ENCODE measurements at regions not wholly inside any gene's neighbourhood (a gene's known extent, or its start where the extent isn't known, plus 50 kb on each side); places are given as distances from the start of the nearest gene placed in this dataset.
"Not testable (repeated sequence)": the region's sequence is repeated elsewhere in the genome, so short reads cannot be mapped to it uniquely, and the experiment has no call there.

DNA sequence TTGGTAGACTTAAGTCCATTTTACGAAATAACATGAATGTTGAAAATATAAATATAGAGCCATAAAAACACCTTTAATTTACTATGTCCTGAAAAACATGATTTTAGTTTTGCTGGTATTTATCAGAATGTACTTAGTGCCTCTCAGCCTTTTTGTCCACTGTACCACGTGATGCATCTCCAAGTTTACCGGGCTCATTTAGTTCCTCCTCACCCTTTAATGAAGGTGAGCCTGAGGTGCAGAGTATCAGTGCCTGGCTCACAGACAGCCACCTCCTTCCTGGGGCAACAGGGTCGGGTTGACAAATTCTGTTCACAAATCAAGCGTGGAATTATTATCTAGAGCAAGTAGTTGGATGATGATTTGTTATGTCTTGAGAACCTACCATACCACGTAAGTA, 420.5 kb upstream of the MEIS1 start:
- DNase-seq = no peak

DNA sequence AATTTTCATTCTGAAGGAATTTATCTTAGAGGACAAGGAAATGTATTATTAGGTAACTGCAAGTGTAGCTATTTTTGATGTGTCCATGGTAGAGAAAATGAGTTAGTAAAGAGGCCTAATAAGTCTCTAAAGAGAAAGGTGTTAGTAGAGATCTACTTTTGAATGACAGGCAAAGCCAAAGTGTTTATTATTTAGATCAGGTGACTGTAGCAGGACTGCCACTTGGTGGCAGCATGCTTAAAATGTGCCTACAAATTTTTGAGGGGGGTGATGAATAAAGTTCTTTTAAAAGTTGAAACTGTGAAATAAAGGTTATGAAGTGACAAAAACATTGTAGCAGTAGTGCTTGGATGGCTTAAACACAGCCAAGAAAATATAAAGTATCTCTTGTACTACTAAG, 421.5 kb upstream of the MEIS1 start:
- DNase-seq = peak in 2 of 4 experiments; percentile 9 to 16

DNA sequence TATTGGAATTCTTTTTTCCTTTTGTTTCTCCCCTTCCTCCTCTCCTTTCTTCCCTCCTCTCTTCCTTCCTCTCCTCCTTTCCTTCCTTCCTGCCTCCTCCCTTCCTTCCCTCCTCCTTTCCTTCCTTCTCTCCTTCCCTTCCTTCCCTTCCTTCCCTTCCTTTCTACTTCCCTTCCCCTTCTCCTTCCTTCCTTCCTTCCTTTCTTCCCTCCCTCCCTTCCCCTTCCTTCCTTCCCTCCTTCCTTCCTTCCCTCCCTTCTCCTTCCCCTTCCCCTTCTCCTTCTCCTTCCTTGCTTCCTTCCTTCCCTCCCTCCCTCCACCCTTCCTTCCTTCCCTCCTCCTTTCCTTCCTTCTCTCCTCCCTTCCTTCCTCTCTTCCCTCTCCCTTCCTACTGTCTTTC, 431.0 kb upstream of the MEIS1 start:
- DNase-seq = no peak

DNA sequence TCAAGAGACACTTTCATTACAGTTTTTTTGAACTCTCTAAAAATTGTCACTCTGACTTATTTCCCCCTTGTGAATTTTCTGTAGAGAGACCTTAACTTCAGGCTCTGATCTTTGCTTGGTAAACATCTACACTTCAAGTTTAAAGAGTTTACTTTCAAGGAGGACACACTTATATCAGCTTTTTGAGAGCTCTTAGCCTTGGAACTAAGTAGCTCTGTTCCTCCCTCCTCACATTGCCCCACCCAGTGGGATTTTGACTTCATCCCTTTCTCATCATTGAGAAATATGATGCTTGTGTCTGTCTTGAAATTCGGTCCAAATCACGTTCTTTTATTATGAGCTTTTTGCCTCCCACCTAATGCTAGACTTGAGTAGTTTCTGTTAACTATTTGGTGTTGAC, 433.4 kb upstream of the MEIS1 start:
- no peak for DNase-seq

DNA sequence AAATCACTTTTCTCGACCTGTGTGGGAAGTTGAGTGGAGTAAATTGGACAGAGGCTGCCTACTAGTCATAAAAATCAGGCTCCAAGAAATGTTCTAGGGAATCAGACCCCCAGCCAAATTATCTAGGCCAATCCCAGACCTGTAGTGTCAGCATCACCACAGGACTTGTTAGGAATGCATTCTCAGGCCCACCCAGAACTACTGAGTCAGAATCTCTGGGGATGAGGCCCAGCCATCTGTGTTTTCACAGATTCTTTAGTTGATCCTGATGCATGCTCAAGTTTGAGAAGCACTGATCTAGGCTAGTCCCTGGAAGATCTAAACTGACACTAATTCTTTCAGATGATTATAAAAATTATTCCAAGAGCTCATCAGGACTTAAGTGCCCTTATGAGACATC, 434.0 kb upstream of the MEIS1 start:
- DNase-seq = no peak

DNA sequence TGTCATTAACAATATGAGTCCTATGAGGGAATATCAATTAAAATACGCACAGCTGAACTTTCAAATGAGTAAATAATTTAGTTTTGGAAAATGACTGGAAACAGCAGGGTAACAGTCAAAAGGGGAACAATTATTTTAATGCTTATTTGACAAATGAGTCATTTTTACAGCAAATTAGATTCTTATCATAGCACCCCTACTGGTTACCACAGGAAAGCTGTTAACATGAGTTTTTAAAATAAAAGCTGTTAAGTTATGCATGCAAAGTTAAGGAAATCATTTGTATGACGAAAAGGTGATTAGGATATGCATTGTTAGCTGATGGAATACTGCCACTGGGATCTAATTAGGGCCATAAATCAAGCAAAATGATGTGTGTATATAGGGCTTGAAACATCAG, 435.1 kb upstream of the MEIS1 start:
- peak in 1 of 4 experiments; percentile 2 for DNase-seq

DNA sequence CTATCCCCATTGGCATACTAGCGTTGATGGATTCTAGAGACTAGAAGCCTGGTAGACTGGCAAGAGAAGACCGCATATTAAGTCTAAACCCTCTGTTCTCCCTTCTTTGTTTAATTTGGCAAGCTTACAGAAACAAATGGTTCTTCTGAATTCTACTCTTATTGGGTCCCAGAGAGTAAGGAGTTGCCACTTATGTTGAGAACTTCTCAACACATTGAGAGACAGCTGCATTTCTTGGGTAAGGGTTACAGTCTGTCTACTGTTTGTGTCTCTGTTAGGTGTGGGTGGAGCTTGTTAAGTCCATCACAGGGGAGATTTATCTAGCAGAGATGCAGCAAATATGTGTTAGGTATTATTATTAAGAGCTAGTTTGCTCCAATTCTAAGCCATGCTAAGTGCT, 435.8 kb upstream of the MEIS1 start:
- DNase-seq = no peak

DNA sequence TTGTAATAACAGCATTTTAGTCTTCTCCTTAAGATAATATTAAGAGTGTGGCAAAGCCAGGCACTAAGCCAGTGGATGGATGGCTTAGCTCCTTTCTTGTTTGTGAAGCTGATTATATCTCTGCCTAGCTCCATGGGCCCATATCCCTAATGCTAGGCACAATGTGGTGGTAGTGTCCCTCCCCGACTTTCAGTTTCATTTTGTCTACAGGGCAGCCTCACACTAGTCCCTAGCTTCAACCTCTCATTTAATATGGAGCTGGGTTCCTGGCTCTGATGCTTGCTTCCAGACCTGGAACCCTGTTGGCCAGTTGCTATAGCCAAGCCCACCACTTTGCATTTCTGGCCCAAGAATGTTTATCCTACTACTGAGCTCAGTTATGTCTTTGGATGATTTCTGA, 437.0 kb upstream of the MEIS1 start:
- no peak for DNase-seq

DNA sequence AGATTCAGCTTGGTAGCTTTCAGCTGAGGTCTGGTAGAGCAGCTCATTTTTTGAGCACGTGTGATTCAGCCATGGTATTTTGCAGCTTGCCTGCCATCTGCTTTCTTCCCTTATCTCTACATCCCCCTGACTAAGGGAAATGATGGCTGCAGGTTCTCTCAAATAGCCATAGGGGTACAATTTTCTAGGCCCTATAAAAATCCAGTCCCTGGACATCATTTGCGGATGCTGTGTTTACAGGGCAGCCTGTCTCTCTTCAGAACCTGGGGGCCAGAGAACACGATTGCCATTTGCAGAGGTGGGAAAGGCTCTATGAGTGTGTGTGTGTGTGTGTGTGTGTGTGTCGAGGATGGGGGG, 442.7 kb upstream of the MEIS1 start:
- no peak for DNase-seq

DNA sequence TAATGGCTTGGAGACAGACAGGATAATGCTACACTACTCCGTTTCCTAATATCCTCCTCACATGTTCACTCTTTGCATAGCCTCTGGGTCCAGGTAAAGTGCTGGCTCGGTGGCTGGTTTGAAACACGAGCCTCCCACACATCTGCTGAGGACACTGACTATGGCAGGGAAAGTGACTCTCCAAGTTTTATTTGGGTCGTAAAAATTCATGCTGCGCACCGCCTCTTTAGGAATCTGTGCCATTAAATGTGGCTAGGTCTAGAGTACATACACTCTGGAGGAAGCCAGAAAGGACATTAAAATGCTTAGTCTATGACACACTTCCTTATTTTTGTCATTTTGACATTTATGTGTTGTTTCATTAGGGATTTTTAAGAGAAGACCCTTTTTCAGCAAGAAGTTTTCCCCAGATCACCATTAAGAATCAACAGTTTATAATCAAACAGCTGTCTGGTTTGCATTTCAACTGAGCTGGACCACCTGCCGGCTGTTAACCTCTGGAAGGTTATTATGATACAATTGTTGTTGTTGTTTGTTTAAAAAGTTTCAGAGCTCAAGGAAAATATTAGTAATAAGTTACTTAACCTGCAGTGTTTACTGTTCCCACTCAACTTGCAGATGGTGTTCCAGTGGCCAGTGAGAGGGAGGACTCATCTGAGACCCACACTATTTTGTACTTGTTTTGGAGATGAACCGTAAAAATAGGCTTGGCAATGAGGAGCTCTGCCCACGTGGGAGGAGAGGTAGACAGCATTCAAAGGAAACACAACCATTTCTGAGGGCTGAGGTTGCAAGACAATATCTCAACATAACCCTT, 443.3 kb upstream of the MEIS1 start:
- DNase-seq = no peak

DNA sequence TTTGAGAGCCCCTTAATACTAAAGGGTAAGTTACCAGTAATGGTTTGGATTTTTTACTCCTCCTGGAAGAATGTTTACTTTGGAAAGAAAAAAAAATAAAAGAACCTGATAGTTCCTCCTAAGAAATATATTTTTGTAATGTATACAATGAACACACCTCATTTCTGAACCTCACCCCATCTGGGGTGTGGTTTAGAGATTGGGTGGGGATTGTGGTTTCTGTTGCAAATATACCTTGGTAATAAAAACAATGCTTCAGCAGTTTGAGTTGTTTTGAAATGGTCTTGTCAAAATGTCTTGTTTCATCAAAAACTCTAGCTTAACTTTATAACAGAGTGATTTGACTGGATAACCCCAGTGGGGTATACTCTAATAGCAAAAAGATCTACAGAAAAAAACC, 448.9 kb upstream of the MEIS1 start:
- no peak for DNase-seq

DNA sequence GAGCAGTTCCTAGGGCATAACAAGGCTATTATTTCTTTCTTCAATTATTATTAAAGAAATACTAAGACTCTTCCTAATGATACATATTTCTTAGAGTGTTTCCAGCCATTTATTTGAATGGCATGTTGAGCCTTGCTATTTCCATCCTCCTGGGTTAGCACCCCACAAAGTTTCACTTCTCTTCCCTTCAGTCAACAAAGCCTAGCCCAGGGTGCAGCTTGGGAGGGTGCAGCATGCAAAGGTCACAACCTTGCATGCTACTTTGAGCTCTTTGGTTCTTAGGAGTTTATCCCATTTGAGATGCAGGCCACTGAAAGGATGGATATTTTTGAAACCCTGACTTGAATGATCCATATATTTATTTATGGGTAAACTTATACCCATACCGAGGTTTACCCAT, 454.4 kb upstream of the MEIS1 start:
- no peak for DNase-seq

DNA sequence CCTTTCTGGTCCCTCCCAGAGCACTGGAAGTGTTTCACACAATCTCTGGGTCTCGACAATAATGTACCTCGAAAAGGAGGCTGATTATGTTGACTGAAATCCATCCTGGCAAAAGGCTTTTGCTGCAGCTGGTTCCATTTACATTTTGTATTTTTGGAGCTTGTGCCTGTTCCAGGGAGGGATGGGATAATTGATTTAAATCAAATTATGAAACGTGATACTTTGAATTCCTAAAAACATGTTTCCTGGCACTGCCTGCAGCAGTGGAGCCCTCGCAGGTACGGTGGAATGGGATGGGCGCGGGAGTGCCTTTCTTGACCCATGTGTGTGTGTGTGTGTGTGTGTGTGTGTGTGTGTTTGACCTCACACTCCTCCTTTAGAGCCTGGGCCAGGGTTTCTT, 455.5 kb upstream of the MEIS1 start:
- no peak for DNase-seq

DNA sequence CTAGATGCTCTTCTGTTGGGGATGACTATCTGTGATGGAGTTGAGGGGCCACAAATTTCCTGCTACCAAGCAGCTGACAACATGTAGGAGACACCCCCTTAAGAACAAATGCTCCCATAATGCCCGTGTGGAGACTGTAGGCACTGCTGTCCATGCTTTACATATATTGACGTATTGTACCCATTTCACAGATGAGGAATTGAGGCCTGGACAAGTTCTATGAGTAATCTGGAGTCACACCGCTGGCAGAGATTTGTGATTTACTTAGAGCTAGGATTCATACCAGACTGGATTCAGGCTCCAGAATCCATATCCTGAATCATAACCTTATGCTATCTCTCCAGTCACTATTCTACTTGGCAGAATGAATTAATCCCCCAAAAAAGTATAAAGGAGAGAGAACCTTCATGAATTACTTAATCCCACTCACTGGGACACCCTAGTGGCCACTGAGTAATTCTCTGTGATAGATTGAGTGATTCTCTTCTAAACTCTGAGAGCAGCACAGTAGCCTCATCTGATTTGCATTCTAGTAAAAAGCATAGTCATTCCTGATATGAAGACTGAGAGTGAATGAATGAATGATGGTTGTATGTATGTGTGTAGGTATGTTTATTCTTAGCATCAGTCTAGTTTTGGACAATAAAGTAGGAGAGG, 460.7 kb upstream of the MEIS1 start:
- peak in 1 of 4 experiments; percentile 1 for DNase-seq

DNA sequence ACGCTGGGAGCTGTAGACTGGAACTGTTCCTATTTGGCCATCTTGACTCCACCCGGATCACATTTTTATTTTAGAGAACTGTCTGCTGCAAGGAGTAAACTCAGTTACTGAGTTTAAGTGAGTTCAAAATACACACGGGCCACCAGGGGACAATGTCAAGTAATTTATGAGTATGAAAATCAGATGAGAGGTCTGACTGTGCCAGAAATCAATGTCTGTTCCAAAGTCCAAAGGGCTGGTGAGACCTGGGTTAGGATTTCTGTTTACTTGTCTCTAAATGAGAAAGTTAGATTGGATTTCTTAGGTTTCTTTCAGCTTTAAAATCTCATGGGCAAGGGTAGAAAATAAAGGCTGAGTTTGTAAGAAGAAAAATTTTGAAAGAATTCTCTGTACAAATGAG, 465.8 kb upstream of the MEIS1 start:
- DNase-seq = no peak

DNA sequence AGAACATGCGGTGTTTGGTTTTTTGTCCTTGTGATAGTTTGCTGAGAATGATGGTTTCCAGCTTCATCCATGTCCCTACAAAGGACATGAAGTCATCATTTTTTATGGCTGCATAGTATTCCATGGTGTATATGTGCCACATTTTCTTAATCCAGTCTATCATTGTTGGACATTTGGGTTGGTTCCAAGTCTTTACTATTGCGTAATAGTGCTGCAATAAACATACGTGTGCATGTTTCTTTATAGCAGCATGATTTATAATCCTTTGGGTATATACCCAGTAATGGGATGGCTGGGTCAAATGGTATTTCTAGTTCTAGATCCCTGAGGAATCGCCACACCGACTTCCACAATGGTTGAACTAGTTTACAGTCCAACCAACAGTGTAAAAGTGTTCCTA, 471.6 kb upstream of the MEIS1 start:
- not testable (repeated sequence) for DNase-seq

DNA sequence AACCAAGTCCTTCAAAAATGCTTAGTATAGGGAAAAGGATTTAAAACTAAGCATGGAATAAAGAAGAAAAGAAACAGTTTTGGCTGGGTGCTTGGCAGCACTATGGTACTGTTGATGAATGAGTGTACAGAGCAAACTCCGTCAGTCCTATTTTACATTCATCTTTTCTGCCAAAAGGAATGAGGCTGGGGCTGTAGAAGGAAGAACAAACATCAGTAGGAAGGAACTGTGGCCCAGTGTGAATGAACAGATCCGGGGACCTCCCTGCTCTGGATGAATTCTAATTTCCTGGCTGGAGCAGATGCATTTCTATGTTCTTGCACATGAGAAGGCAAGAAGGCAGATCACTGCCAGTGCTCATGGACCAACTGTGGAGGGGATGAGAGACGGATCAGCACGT, 474.0 kb upstream of the MEIS1 start:
- no peak for DNase-seq

DNA sequence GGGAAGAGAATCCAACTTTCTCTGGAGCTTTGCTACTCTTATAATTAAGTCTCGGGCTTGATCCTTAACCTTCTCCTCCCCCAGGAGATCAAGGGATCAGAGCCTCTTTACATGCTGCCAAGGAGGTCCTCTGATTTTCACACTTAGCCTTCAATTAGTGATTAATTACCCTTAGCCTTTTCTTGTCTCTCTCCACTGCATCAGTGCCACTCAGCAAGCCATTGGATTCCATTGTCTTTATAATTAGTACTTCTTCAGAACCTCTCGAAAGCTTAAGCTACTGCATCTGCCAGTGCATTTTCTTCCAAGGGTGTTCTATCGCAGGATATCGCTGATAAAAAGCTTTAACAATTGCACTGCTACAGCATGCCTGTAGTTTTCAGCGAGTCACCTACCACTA, 477.0 kb upstream of the MEIS1 start:
- no peak for DNase-seq

DNA sequence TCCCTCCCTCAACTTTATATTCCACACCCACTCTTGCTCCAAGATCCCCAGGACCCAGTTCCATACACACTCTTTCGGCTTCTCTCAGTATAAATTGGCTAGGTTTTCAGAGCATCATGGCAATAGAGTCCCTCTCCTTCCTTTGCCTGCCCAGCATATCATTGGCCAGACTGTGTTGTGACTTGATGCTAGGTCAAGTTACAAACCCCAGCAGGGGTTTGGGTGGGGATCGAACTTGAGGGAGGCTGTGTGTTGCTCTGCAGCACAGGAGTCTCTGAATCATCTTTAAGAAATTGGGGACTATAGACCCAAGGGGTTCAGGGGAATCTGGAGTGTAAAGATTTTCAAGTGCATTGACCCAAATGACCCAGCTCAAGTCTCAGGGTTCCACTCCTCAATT, 477.5 kb upstream of the MEIS1 start:
- no peak for DNase-seq

DNA sequence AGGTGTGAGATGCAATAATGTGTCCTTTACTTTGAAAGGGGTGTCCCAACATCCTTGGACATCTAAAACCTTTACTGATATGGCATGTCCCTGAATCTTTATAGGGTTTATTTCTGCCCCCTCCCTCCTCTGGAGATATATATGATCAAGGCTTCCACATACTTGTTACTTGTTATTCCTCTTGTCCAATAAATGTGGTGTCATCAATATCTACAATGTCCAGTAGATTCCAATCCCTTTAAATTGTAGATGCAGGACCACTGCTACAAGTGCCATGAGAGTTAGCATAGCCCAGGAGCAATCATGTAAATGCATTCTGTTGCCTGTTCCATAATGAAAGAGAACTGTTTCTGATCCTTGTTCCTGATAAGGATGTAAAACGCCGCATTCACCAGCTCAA, 479.7 kb upstream of the MEIS1 start:
- DNase-seq = no peak

DNA sequence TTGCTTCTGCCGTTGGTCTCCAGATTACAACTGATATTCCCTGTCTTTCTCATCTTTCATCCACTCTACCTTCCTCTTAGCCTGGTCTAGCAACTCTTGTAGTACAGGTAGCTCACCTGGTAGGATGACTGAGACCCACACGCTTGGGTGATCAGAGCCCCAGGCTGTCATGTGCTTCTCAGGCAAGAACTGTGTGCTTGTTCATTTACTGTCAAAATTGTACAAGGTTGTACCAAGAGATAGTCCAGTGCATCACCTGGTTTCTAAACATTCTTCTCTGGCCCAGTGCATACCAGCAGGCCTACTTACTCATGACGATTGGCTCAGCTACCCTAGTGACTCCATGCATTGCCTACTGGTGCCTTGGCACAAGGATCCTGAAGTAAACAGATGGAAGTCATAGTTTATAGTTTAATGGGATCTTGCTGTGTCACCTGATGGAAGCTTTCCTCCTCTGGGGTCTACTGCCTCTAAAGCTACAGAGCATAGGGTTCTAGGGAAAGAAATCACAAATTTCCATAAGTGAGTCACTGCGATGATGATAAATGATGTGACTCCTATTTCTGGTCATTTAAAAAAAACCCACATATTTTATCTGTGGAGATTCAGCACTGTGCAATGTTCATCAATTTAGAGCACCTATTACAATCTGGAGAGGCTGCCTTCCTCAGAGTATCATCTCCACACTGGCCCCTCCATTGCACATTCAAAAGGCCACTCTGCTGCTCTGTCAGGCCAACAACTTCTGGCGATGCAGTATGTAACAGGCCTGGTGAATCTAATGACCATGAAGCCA, 481.8 kb upstream of the MEIS1 start:
- DNase-seq = no peak

DNA sequence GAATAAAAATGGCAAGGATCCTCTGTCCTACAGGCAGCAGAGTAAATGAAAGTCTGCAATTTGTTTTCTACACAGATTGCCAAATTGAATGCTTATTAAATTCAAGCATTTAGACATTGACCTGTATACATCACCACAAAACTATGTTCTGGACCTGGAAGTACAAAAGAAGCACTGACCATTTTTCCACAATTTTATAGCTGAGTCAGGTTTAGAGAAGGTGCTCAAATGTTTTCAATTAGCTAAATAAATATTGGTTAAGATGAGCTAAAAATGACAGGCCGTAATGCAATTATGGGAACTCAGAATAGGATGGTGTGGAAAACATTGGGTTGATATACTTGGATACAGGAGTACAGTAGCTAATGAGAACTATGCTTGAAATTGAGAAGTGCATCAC, 490.7 kb upstream of the MEIS1 start:
- no peak for DNase-seq

DNA sequence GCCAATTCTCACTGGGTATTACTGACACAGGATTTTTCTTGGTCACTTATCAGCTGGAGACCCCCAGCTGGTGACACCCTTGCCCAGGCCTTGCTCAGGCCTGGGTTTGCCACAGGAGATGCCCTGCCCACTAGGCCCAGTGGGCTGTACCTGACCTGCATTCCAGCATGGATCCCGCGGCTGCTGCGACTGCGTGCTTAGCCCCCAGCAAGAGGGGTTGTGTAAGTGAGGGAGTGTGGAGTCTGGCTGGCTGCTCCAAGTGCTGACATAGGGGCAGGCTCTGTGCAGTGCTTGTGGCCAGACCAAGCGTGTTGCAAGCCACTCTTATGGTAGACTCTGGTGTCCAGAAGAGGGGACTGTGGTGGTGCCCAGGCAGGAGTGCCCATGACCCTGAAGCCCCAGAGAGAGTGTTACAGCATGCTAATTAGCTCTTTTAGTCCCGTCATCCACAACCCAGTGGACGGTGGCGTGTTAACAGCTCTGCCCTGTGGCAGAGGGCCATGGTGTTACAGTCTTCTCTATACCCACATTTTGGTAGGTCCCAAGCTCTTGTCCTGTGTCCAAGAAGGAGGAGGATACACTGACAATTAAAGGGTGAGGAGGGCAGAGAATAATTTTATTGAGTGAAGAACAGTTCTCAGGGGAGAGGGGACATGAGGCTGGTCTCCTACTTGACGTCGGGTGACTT, 491.7 kb upstream of the MEIS1 start:
- DNase-seq = no peak

All from suppressor macrophage (primary cell).